ENCODE measurements at regions not wholly inside any gene's neighbourhood (a gene's known extent, or its start where the extent isn't known, plus 50 kb on each side); places are given as distances from the start of the nearest gene placed in this dataset.

- H3K36me3 ChIP-seq (ENCODE audit: control insufficient read depth in 1 of 2, insufficient read depth in 2 of 2, low read length in 1 of 2), result no peaks in the 10 kb centered on the region
- H3K4me1 ChIP-seq (ENCODE audit: control insufficient read depth in 1 of 2, insufficient read depth in 2 of 2, low read length in 2 of 2), result no peaks in the 10 kb centered on the region
- no peaks in the 10 kb centered on the region for H3K9me3 ChIP-seq (ENCODE audit: control insufficient read depth, low read length)
- DNase-seq (no peak), ATAC-seq (ENCODE audit: low FRiP score) (no peak)
- H3K27me3 ChIP-seq (ENCODE audit: control insufficient read depth in 1 of 2, insufficient read depth in 2 of 2, low read length in 1 of 2), result no peaks in the 10 kb centered on the region
- H3K4me3 ChIP-seq (ENCODE audit: low read length in 2 of 2), result no peak overlapping the region
- WGBS, 2 donors, result 77% methylated on average over 2 of the region's 2 CpGs
- intact Hi-C loops (cut with DNase I), result no loop called here
- no peak overlapping the region for H3K27ac ChIP-seq (ENCODE audit: low read depth in 1 of 2, low read length in 2 of 2)
These were observed 548.1 kb upstream of the AGTR1 start for GRCh38 chr3:148149556-148149955.

GRCh38 chr3:148150141-148150540, 547.6 kb upstream of the AGTR1 start:
- Histone ChIP-seq H3K9me3 (ENCODE audit: control insufficient read depth, low read length) (no peaks in the 10 kb centered on the region), H3K27ac (ENCODE audit: low read depth in 1 of 2, low read length in 2 of 2) (no peak overlapping the region), H3K36me3 (ENCODE audit: control insufficient read depth in 1 of 2, insufficient read depth in 2 of 2, low read length in 1 of 2) (no peaks in the 10 kb centered on the region), H3K4me3 (ENCODE audit: low read length in 2 of 2) (no peak overlapping the region), H3K27me3 (ENCODE audit: control insufficient read depth in 1 of 2, insufficient read depth in 2 of 2, low read length in 1 of 2) (no peaks in the 10 kb centered on the region), H3K4me1 (ENCODE audit: control insufficient read depth in 1 of 2, insufficient read depth in 2 of 2, low read length in 2 of 2) (no peaks in the 10 kb centered on the region)
- no peak for DNase-seq
- 55 to 65% methylated on average over 2 of the region's 2 CpGs for WGBS, 2 donors
- intact Hi-C loops (cut with DNase I), result no loop called here
- ATAC-seq (ENCODE audit: low FRiP score), result no peak

- WGBS, 2 donors, result 31 to 36% methylated on average over 3 of the region's 3 CpGs
- no peak overlapping the region for H3K4me3 ChIP-seq (ENCODE audit: low read length in 2 of 2)
- no peaks in the 10 kb centered on the region for H3K36me3 ChIP-seq (ENCODE audit: control insufficient read depth in 1 of 2, insufficient read depth in 2 of 2, low read length in 1 of 2)
- intact Hi-C loops (cut with DNase I), result no loop called here
- no peak for ATAC-seq (ENCODE audit: low FRiP score)
- no peaks in the 10 kb centered on the region for H3K27me3 ChIP-seq (ENCODE audit: control insufficient read depth in 1 of 2, insufficient read depth in 2 of 2, low read length in 1 of 2)
- H3K27ac ChIP-seq (ENCODE audit: low read depth in 1 of 2, low read length in 2 of 2), result no peak overlapping the region
- DNase-seq, result peak in 1 of 2 donors; percentile 40
- no peaks in the 10 kb centered on the region for H3K4me1 ChIP-seq (ENCODE audit: control insufficient read depth in 1 of 2, insufficient read depth in 2 of 2, low read length in 2 of 2)
- no peaks in the 10 kb centered on the region for H3K9me3 ChIP-seq (ENCODE audit: control insufficient read depth, low read length)
These were observed 539.5 kb upstream of the AGTR1 start for GRCh38 chr3:148158210-148158609.

GRCh38 chr3:148162132-148162531, 535.6 kb upstream of the AGTR1 start:
- intact Hi-C loops (cut with DNase I), result no loop called here
- Histone ChIP-seq H3K9me3 (ENCODE audit: control insufficient read depth, low read length) (no peaks in the 10 kb centered on the region), H3K4me1 (ENCODE audit: control insufficient read depth in 1 of 2, insufficient read depth in 2 of 2, low read length in 2 of 2) (no peaks in the 10 kb centered on the region), H3K27ac (ENCODE audit: low read depth in 1 of 2, low read length in 2 of 2) (no peak overlapping the region), H3K27me3 (ENCODE audit: control insufficient read depth in 1 of 2, insufficient read depth in 2 of 2, low read length in 1 of 2) (no peaks in the 10 kb centered on the region), H3K36me3 (ENCODE audit: control insufficient read depth in 1 of 2, insufficient read depth in 2 of 2, low read length in 1 of 2) (no peaks in the 10 kb centered on the region), H3K4me3 (ENCODE audit: low read length in 2 of 2) (no peak overlapping the region)
- no peak for DNase-seq
- WGBS, 2 donors, result 45 to 55% methylated on average over 2 of the region's 2 CpGs
- ATAC-seq (ENCODE audit: low FRiP score), result no peak

GRCh38 chr3:148168347-148168746, 529.4 kb upstream of the AGTR1 start:
- no peak for DNase-seq
- Histone ChIP-seq H3K9me3 (ENCODE audit: control insufficient read depth, low read length) (no peaks in the 10 kb centered on the region), H3K4me1 (ENCODE audit: control insufficient read depth in 1 of 2, insufficient read depth in 2 of 2, low read length in 2 of 2) (no peaks in the 10 kb centered on the region), H3K36me3 (ENCODE audit: control insufficient read depth in 1 of 2, insufficient read depth in 2 of 2, low read length in 1 of 2) (no peaks in the 10 kb centered on the region), H3K4me3 (ENCODE audit: low read length in 2 of 2) (no peak overlapping the region), H3K27me3 (ENCODE audit: control insufficient read depth in 1 of 2, insufficient read depth in 2 of 2, low read length in 1 of 2) (no peaks in the 10 kb centered on the region), H3K27ac (ENCODE audit: low read depth in 1 of 2, low read length in 2 of 2) (no peak overlapping the region)
- 46 to 47% methylated on average over 2 of the region's 2 CpGs for WGBS, 2 donors
- ATAC-seq (ENCODE audit: low FRiP score), result no peak
- intact Hi-C loops (cut with DNase I), result no loop called here

GRCh38 chr3:148173851-148174250, 523.9 kb upstream of the AGTR1 start:
- Histone ChIP-seq H3K9me3 (ENCODE audit: control insufficient read depth, low read length) (no peaks in the 10 kb centered on the region), H3K4me3 (ENCODE audit: low read length in 2 of 2) (no peak overlapping the region), H3K27ac (ENCODE audit: low read depth in 1 of 2, low read length in 2 of 2) (no peak overlapping the region), H3K4me1 (ENCODE audit: control insufficient read depth in 1 of 2, insufficient read depth in 2 of 2, low read length in 2 of 2) (no peaks in the 10 kb centered on the region), H3K36me3 (ENCODE audit: control insufficient read depth in 1 of 2, insufficient read depth in 2 of 2, low read length in 1 of 2) (no peaks in the 10 kb centered on the region), H3K27me3 (ENCODE audit: control insufficient read depth in 1 of 2, insufficient read depth in 2 of 2, low read length in 1 of 2) (no peaks in the 10 kb centered on the region)
- WGBS, 2 donors, result 28 to 34% methylated on average over 4 of the region's 4 CpGs
- DNase-seq (no peak), ATAC-seq (ENCODE audit: low FRiP score) (no peak)
- intact Hi-C loops (cut with DNase I), result no loop called here

- intact Hi-C loops (cut with DNase I), result no loop called here
- ATAC-seq (ENCODE audit: low FRiP score) (no peak), DNase-seq (no peak)
- H3K4me3 ChIP-seq (ENCODE audit: low read length in 2 of 2), result no peak overlapping the region
- H3K36me3 ChIP-seq (ENCODE audit: control insufficient read depth in 1 of 2, insufficient read depth in 2 of 2, low read length in 1 of 2), result no peaks in the 10 kb centered on the region
- no peaks in the 10 kb centered on the region for H3K27me3 ChIP-seq (ENCODE audit: control insufficient read depth in 1 of 2, insufficient read depth in 2 of 2, low read length in 1 of 2)
- H3K4me1 ChIP-seq (ENCODE audit: control insufficient read depth in 1 of 2, insufficient read depth in 2 of 2, low read length in 2 of 2), result no peaks in the 10 kb centered on the region
- H3K9me3 ChIP-seq (ENCODE audit: control insufficient read depth, low read length), result no peaks in the 10 kb centered on the region
- H3K27ac ChIP-seq (ENCODE audit: low read depth in 1 of 2, low read length in 2 of 2), result no peak overlapping the region
These were observed 522.5 kb upstream of the AGTR1 start for GRCh38 chr3:148175214-148175613.

- H3K27ac ChIP-seq (ENCODE audit: low read depth in 1 of 2, low read length in 2 of 2), result no peak overlapping the region
- no peaks in the 10 kb centered on the region for H3K4me1 ChIP-seq (ENCODE audit: control insufficient read depth in 1 of 2, insufficient read depth in 2 of 2, low read length in 2 of 2)
- no peak for ATAC-seq (ENCODE audit: low FRiP score)
- intact Hi-C loops (cut with DNase I), result no loop called here
- WGBS, 2 donors, result 11 to 17% methylated on average over 3 of the region's 3 CpGs
- no peaks in the 10 kb centered on the region for H3K27me3 ChIP-seq (ENCODE audit: control insufficient read depth in 1 of 2, insufficient read depth in 2 of 2, low read length in 1 of 2)
- no peak overlapping the region for H3K4me3 ChIP-seq (ENCODE audit: low read length in 2 of 2)
- no peaks in the 10 kb centered on the region for H3K36me3 ChIP-seq (ENCODE audit: control insufficient read depth in 1 of 2, insufficient read depth in 2 of 2, low read length in 1 of 2)
- no peak for DNase-seq
- H3K9me3 ChIP-seq (ENCODE audit: control insufficient read depth, low read length), result no peaks in the 10 kb centered on the region
These were observed 519.2 kb upstream of the AGTR1 start for GRCh38 chr3:148178503-148178902.

- no peaks in the 10 kb centered on the region for H3K4me1 ChIP-seq (ENCODE audit: control insufficient read depth in 1 of 2, insufficient read depth in 2 of 2, low read length in 2 of 2)
- DNase-seq (no peak), ATAC-seq (ENCODE audit: low FRiP score) (no peak)
- no peak overlapping the region for H3K4me3 ChIP-seq (ENCODE audit: low read length in 2 of 2)
- intact Hi-C loops (cut with DNase I), result no loop called here
- H3K27me3 ChIP-seq (ENCODE audit: control insufficient read depth in 1 of 2, insufficient read depth in 2 of 2, low read length in 1 of 2), result no peaks in the 10 kb centered on the region
- WGBS, 2 donors, result 96 to 100% methylated on average over 1 of the region's 1 CpG
- no peaks in the 10 kb centered on the region for H3K36me3 ChIP-seq (ENCODE audit: control insufficient read depth in 1 of 2, insufficient read depth in 2 of 2, low read length in 1 of 2)
- H3K9me3 ChIP-seq (ENCODE audit: control insufficient read depth, low read length), result no peaks in the 10 kb centered on the region
- H3K27ac ChIP-seq (ENCODE audit: low read depth in 1 of 2, low read length in 2 of 2), result no peak overlapping the region
These were observed 512.9 kb upstream of the AGTR1 start for GRCh38 chr3:148184798-148185197.
